ENCODE measurements at regions not wholly inside any gene's neighbourhood (a gene's known extent, or its start where the extent isn't known, plus 50 kb on each side); places are given as distances from the start of the nearest gene placed in this dataset.

GRCh38 chr22:47257566-47257965 lies 495.1 kb downstream of the TBC1D22A start:
- H2AFZ ChIP-seq (ENCODE audit: low read depth, low read length, severe bottlenecking) = no peak overlapping the region
- no peaks in the 10 kb centered on the region for H4K20me1 ChIP-seq (ENCODE audit: low read depth, low read length)
- no peak overlapping the region for H3K4me2 ChIP-seq (ENCODE audit: low read depth, low read length, poor library complexity, severe bottlenecking)
- no peaks in the 10 kb centered on the region for H3K79me2 ChIP-seq (ENCODE audit: insufficient read depth, low read length)
- no peak overlapping the region for H3K4me3 ChIP-seq (ENCODE audit: insufficient read depth, low read length, poor library complexity, severe bottlenecking)
- H3K27ac ChIP-seq (ENCODE audit: low read depth, low read length) = no peak overlapping the region
- H3K36me3 ChIP-seq (ENCODE audit: low read length) = no peaks in the 10 kb centered on the region
- H3K9me2 ChIP-seq (replicated peaks; ENCODE audit: insufficient read depth, low read length) = no peaks in the 10 kb centered on the region
- H3K9me3 ChIP-seq (ENCODE audit: insufficient read depth, low read length) = no peaks in the 10 kb centered on the region
- H3F3A ChIP-seq (ENCODE audit: insufficient read depth) = no peaks in the 10 kb centered on the region
- H3K27me3 ChIP-seq (ENCODE audit: low read length) = no peaks in the 10 kb centered on the region
- H3K9ac ChIP-seq (ENCODE audit: low read length) = no peak overlapping the region
- TF ChIP-seq EZH2phosphoT487 (conservative IDR thresholded peaks at IDR 0.05; ENCODE audit: low read length) (no peak), CTCF (IDR thresholded peaks at IDR 0.05; ENCODE audit: insufficient read depth, low read length, poor library complexity, severe bottlenecking) (no peak)

- Histone ChIP-seq H3K9ac (ENCODE audit: low read length) (no peak overlapping the region), H3K27ac (ENCODE audit: low read depth, low read length) (no peak overlapping the region), H3K4me3 (ENCODE audit: insufficient read depth, low read length, poor library complexity, severe bottlenecking) (no peak overlapping the region), H3K27me3 (ENCODE audit: low read length) (no peaks in the 10 kb centered on the region), H3K9me2 (replicated peaks; ENCODE audit: insufficient read depth, low read length) (no peaks in the 10 kb centered on the region), H3K4me2 (ENCODE audit: low read depth, low read length, poor library complexity, severe bottlenecking) (no peak overlapping the region), H3K9me3 (ENCODE audit: insufficient read depth, low read length) (no peaks in the 10 kb centered on the region), H3F3A (ENCODE audit: insufficient read depth) (no peaks in the 10 kb centered on the region), H2AFZ (ENCODE audit: low read depth, low read length, severe bottlenecking) (no peak overlapping the region), H3K79me2 (ENCODE audit: insufficient read depth, low read length) (no peaks in the 10 kb centered on the region), H3K36me3 (ENCODE audit: low read length) (no peaks in the 10 kb centered on the region), H4K20me1 (ENCODE audit: low read depth, low read length) (no peaks in the 10 kb centered on the region)
- TF ChIP-seq CTCF (IDR thresholded peaks at IDR 0.05; ENCODE audit: insufficient read depth, low read length, poor library complexity, severe bottlenecking) (no peak), EZH2phosphoT487 (conservative IDR thresholded peaks at IDR 0.05; ENCODE audit: low read length) (no peak)
These were observed 489.5 kb downstream of the TBC1D22A start for GRCh38 chr22:47251911-47252310.

- Histone ChIP-seq H3K27me3 (ENCODE audit: low read length) (no peaks in the 10 kb centered on the region), H2AFZ (ENCODE audit: low read depth, low read length, severe bottlenecking) (no peak overlapping the region), H3K36me3 (ENCODE audit: low read length) (no peaks in the 10 kb centered on the region), H3K4me3 (ENCODE audit: insufficient read depth, low read length, poor library complexity, severe bottlenecking) (no peak overlapping the region), H3K4me2 (ENCODE audit: low read depth, low read length, poor library complexity, severe bottlenecking) (no peak overlapping the region), H3K9me3 (ENCODE audit: insufficient read depth, low read length) (no peaks in the 10 kb centered on the region), H3K9ac (ENCODE audit: low read length) (no peak overlapping the region), H4K20me1 (ENCODE audit: low read depth, low read length) (no peaks in the 10 kb centered on the region), H3K9me2 (replicated peaks; ENCODE audit: insufficient read depth, low read length) (no peaks in the 10 kb centered on the region), H3K79me2 (ENCODE audit: insufficient read depth, low read length) (no peaks in the 10 kb centered on the region), H3F3A (ENCODE audit: insufficient read depth) (no peaks in the 10 kb centered on the region), H3K27ac (ENCODE audit: low read depth, low read length) (no peak overlapping the region)
- TF ChIP-seq CTCF (IDR thresholded peaks at IDR 0.05; ENCODE audit: insufficient read depth, low read length, poor library complexity, severe bottlenecking) = no peak
These were observed 488.7 kb downstream of the TBC1D22A start for GRCh38 chr22:47250995-47251765.
